ENCODE measurements at regions not wholly inside any gene's neighbourhood (a gene's known extent, or its start where the extent isn't known, plus 50 kb on each side); places are given as distances from the start of the nearest gene placed in this dataset.

GRCh38 chr3:71910108-71910507, 125.2 kb upstream of the PROK2 start:
- TF ChIP-seq CTCF (IDR thresholded peaks at IDR 0.05) = no peak
- intact Hi-C loops (cut with DNase I; ENCODE audit: low total_unique reads) = no loop called here
- Histone ChIP-seq H3K4me1 (peaks cover 0 to 5% (median 0%) of the 10 kb centered on the region in 4 donors), H3K27ac (no peak overlapping the region), H3K36me3 (no peaks in the 10 kb centered on the region), H3K4me3 (no peak overlapping the region), H3K27me3 (peaks cover 0 to 10% of the 10 kb centered on the region in 2 donors), H3K9me3 (no peaks in the 10 kb centered on the region)
- DNase-seq = no peak

- no peak overlapping the region for H3K4me3 ChIP-seq
- no peaks in the 10 kb centered on the region for H3K36me3 ChIP-seq
- TF ChIP-seq CTCF (IDR thresholded peaks at IDR 0.05) = no peak
- H3K4me1 ChIP-seq = peaks cover 0 to 5% (median 0%) of the 10 kb centered on the region in 4 donors
- peaks cover 0 to 10% of the 10 kb centered on the region in 2 donors for H3K27me3 ChIP-seq
- no peaks in the 10 kb centered on the region for H3K9me3 ChIP-seq
- no peak overlapping the region for H3K27ac ChIP-seq
- intact Hi-C loops (cut with DNase I; ENCODE audit: low total_unique reads) = no loop called here
- no peak for DNase-seq
These were observed 123.0 kb upstream of the PROK2 start for GRCh38 chr3:71907996-71908395.

GRCh38 chr3:71906976-71907375, 122.0 kb upstream of the PROK2 start:
- no peak overlapping the region for H3K4me3 ChIP-seq
- H3K27me3 ChIP-seq = peaks cover 0 to 10% of the 10 kb centered on the region in 2 donors
- TF ChIP-seq CTCF (IDR thresholded peaks at IDR 0.05) = no peak
- intact Hi-C loops (cut with DNase I; ENCODE audit: low total_unique reads) = no loop called here
- H3K27ac ChIP-seq = no peak overlapping the region
- H3K4me1 ChIP-seq = peaks cover 0 to 5% (median 0%) of the 10 kb centered on the region in 4 donors
- DNase-seq = no peak
- H3K36me3 ChIP-seq = no peaks in the 10 kb centered on the region
- no peaks in the 10 kb centered on the region for H3K9me3 ChIP-seq

- no peak overlapping the region for H3K27ac ChIP-seq
- no peaks in the 10 kb centered on the region for H3K36me3 ChIP-seq
- peaks cover 0 to 5% (median 0%) of the 10 kb centered on the region in 4 donors for H3K4me1 ChIP-seq
- H3K27me3 ChIP-seq = peaks cover 0 to 9% of the 10 kb centered on the region in 2 donors
- no peak overlapping the region for H3K4me3 ChIP-seq
- intact Hi-C loops (cut with DNase I; ENCODE audit: low total_unique reads) = no loop called here
- no peak for DNase-seq
- TF ChIP-seq CTCF (IDR thresholded peaks at IDR 0.05) = no peak
- no peaks in the 10 kb centered on the region for H3K9me3 ChIP-seq
These were observed 120.5 kb upstream of the PROK2 start for GRCh38 chr3:71905426-71905825.

- Histone ChIP-seq H3K27me3 (peaks cover 0 to 6% of the 10 kb centered on the region in 2 donors), H3K4me1 (peaks cover 0 to 5% (median 0%) of the 10 kb centered on the region in 4 donors), H3K9me3 (no peaks in the 10 kb centered on the region), H3K36me3 (no peaks in the 10 kb centered on the region), H3K4me3 (no peak overlapping the region), H3K27ac (no peak overlapping the region)
- no peak for DNase-seq
- intact Hi-C loops (cut with DNase I; ENCODE audit: low total_unique reads) = no loop called here
- no peak for TF ChIP-seq CTCF (IDR thresholded peaks at IDR 0.05)
These were observed 119.0 kb upstream of the PROK2 start for GRCh38 chr3:71903936-71904335.

GRCh38 chr3:71903112-71903495, 118.2 kb upstream of the PROK2 start:
- H3K27ac ChIP-seq = no peak overlapping the region
- H3K4me1 ChIP-seq = peaks cover 0 to 4% (median 0%) of the 10 kb centered on the region in 4 donors
- intact Hi-C loops (cut with DNase I; ENCODE audit: low total_unique reads) = no loop called here
- H3K9me3 ChIP-seq = no peaks in the 10 kb centered on the region
- DNase-seq = peak in 1 of 2 donors; percentile 24
- peaks cover 0 to 6% of the 10 kb centered on the region in 2 donors for H3K27me3 ChIP-seq
- TF ChIP-seq CTCF (IDR thresholded peaks at IDR 0.05) = no peak
- no peak overlapping the region for H3K4me3 ChIP-seq
- H3K36me3 ChIP-seq = no peaks in the 10 kb centered on the region

Data from tibial artery (tissue), 4 donors.